HG03571 (cell line): ENCODE measurements at regions not wholly inside any gene's neighbourhood (a gene's known extent, or its start where the extent isn't known, plus 50 kb on each side); places are given as distances from the start of the nearest gene placed in this dataset.

Source experiments
- ATAC-seq: cut with Tn5 transposase; IDR thresholded peaks from one replicate; pipeline ENCODE4 v1.9.1; 2021; ENCODE audit not compliant: unreplicated experiment

DNA sequence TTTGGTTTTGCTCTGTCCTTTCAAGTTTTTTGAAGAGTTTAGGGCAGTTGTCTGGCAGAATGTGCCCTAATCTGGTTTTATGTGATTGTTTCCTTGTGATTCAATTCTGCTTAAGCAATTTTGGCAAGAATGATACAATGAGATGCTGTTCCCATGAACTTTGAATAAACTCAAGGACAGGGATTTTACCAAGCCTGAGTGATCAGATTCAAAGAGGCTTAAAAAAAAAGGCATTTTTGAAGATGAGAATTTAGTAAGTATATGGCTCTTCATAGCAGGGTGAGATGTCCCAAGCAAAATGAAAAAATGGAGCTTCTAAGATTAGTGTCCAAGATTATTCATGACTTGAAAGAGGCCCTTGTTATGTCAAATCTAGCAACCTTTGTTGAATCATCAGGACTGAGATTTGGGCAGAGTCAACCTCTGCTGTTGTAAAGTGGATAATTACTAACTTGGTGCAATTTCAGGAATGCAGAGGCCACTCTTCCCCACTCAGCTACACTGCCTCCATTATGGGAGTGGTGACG is 180.6 kb upstream of the NUDT4 start:
- no peak for ATAC-seq

DNA sequence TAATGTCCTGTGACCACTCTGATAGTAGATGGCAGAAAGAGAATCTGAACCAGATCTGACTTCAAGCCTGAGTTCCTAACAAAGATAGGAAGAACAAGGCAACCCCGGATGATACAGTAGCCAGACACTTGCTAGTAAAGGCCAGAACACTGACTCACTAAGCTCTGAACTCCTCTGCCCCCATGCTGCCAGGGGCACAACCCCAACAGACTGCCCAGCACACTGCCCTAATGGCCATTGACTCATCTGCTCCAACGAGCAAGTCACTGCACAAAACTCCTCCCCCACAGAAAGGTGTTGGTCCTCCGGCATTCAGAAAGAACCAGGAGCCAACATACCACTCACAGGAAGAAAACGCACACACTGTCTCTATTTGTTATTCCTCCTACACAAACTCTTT is 179.6 kb upstream of the NUDT4 start:
- no peak for ATAC-seq

DNA sequence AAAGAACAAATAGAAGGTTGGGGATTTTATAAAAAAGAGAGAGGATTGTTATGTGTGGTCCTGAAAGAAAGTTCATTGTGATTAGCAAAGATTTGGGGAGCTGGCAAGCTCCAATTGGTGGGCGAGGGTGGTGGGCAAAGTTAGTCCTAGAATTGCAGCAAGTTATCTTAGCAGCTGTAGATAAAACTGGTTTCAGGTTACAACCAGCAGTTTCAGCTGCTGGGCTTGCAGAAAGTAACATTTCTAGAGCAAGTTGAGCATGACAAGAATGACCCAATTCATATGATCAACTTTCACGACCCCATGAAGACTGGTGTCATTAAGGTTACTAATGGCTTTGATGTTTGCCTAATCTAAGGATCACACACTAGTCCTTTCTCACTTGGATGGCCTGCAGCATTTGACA is 177.9 kb upstream of the NUDT4 start:
- ATAC-seq = no peak

- ATAC-seq = no peak
Observed at GRCh38 chr12:93200291-93200917, 177.3 kb upstream of the NUDT4 start.

DNA sequence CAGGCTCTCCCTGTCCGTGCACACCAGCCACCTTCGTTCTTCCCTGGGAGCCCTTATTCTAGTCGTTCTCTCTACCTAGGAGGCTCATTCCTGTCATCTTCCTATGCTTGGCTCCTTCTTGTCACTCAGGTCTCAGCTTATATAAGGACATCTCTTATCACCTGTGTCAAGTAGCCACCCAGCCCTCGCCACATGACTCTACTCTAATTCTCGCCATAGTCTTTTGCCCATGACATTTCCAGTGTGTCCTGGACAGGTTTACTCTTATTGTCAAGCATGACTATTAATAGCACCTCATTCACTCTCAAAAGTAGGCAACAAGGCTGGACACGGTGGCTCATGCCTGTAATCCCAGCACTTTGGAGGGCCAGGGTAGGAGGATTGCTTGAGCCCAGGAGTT is 175.7 kb upstream of the NUDT4 start:
- no peak for ATAC-seq

- ATAC-seq = no peak
Observed at GRCh38 chr12:93202688-93203087, 175.0 kb upstream of the NUDT4 start.

GRCh38 chr12:93203361-93203760 is 174.4 kb upstream of the NUDT4 start:
- no peak for ATAC-seq

GRCh38 chr12:93204896-93205295 is 172.8 kb upstream of the NUDT4 start:
- ATAC-seq = no peak

DNA sequence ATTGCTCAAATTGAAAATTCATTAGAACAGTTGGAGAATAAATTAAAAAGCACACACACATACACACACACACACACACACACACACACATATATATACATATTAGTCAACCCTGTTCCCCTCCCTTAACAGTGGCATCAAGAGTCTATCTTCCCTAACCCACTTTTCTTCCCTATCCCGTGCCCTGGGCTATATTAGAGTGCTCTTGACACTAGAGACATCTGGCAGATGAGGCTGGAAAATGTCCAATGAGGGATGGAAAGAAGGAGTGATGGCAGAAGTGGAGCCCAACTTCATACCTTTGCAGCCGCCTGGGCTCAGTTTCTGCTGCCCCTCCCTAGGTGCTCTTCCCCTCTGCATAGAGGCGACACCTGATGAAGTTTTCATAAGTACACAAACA is 172.4 kb upstream of the NUDT4 start:
- no peak for ATAC-seq

GRCh38 chr12:93208011-93208410 is 169.7 kb upstream of the NUDT4 start:
- no peak for ATAC-seq

DNA sequence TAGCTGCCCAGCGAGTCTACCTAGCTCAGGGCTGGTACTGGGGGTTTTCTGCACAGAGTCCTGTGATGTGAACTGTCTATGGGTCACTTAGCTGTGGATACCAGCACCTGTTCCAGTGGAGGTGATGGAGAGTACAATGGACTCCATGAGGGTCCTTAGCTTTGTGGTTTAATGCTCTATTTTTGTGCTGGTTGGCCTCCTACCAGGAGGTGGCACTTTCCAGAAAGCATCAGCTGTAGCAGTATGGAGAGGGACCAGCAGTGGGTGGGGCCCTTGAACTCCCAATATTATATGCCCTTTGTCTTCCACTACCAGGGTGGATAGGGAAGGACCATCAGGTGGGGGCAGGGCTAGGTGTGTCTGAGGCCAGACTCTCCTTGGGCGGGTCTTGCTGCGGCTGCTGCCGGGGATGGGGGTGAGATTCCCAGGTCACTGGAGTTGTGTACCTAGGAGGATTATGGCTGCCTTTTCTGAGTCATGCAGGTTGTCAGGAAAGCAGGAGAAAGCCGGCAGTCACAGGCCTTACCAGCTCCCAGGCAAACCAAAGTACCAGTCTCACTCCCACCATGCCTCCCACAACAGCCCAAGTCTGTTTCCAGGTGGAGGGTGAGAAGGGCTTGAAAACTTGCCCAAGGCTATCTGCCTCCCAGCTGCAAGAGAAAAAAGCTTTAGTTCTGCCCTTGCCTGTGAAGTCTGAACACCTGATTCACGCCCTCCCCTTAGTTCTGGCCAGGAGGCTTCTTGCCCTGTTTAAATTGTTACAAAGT is 163.0 kb upstream of the NUDT4 start:
- ATAC-seq = no peak

DNA sequence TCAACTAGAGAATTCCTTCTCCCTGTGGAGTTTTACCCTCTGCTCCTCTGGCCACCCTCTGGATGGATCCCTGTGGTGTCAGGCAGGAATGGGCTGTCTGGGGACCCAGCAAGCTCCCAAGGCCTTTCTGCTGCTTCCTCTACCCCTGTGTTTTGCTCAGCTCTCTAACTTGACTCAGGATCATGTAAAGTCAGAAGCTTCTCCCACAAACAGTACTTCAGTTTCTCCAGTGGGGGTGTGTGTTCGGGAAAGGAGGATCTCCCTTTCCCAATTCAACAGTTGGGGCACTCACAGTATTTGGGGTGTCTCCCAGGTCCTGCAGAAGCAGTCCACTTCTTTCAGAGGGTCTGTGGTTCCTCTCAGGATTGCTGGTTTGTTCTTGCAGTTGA is 162.4 kb upstream of the NUDT4 start:
- no peak for ATAC-seq

DNA sequence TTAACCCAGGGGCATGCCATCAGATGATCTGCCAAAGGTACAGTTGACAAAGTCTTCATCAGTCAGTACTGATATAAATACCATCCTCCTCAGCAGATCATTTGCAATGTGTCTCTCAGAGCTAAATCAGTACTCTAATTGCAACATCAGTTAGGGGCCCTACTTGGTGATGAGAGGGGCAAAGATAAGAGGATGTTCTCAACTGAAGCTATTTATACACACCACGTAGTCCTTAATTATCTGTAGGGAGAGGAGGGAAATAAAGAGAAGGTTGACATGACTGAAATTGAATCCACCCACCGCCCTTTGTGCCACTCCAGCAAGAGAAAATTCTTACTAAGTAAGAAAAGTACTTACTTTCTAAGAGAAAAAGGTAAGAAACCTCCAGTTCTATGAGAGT is 157.8 kb upstream of the NUDT4 start:
- no peak for ATAC-seq

DNA sequence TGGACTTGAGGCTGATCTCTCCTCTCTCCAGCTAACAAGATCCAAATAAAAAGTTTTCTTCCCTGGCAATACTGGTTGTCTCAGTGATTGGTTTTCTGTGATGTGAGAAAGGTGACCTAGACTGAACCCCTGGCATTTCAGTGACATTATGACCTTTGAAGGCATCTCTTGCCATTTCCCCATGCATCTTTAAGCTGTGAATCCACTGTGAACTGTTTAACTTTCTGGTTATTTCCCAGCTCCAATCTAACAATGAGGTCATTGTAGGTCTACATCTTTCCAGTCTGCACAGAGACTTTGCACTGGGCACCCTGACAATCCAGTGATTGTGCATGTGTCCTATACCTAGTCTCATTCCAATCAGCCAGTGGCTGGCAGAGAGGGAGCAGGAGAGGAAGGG is 155.9 kb upstream of the NUDT4 start:
- no peak for ATAC-seq

- ATAC-seq = no peak
Observed at GRCh38 chr12:93223440-93224426, 154.0 kb upstream of the NUDT4 start.

DNA sequence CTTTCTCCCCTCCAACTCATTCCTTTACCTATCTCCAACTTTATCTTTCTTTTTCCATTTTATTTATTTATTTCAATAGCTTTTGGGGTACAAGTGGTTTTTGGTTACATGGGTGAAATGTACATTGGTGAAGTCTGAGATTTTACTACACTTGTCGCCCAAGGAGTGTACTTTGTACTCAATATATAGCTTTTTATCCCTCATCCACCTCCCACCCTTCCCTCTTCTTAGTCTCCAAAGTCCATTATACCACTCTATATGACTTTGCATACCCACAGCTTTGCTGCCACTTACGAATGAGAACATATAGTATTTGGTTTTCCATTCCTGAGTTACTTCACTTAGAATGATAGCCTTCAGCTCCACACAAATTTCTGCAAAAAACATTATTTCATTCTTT is 152.6 kb upstream of the NUDT4 start:
- ATAC-seq = no peak

GRCh38 chr12:93226361-93226760 is 151.4 kb upstream of the NUDT4 start:
- no peak for ATAC-seq

- ATAC-seq = no peak
Observed at GRCh38 chr12:93229494-93230325, 148.0 kb upstream of the NUDT4 start.

DNA sequence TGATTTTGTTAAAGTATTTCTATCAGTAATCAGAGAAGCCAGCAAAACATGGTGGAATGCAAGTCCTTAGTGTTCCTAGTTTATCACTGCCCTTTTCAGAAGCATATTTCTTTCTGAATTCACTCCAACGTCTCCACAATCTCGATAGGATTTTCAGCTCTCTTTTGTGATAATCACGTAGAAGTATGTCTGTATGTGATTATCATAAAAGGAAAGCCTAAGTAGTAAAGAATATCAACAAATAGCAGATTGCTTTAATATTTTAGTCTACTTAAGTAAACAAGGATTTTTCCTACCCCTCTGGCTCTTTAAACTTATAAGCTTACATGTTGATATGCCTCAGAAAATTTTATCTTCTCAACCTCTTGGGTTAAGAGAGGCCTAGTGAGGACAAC is 147.4 kb upstream of the NUDT4 start:
- ATAC-seq = no peak

DNA sequence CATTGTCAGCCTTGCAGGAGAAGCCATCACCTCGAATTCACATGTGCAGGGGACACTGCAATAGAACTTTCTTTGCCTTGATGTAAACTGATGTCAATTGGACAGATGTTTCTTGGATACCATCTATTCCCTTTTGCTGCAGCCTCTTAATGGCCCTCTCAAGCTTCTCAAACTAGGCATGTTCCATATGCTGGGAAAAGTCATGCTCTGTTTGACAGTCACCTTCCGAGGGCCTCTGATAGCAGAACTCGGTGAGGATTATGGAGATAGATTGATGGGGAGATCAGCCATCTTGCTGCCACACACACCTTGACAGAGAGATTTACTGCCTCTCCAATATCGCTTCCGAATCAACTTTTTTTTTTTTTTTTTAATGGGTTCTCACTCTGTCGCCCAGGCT is 145.8 kb upstream of the NUDT4 start:
- ATAC-seq = no peak

DNA sequence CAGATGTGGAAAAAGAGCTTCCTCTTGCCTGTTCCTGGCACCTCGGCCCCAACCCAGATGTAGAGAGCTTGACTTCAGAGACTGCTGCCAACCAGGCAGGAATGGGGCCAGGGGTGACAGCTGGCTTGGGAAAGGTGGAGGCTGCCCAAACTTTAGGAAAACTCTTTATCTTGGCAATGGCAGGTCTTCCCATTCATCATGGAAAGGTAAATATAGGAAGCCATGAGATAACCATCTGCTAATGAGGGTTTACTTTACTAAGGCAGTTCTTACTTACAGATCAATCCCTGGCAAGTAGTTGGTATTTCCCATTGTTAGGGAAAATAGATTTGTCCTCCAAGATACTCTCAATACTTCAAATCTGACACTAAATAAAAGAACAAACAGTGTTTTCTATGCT is 143.1 kb upstream of the NUDT4 start:
- no peak for ATAC-seq
